ENCODE measurements at regions not wholly inside any gene's neighbourhood (a gene's known extent, or its start where the extent isn't known, plus 50 kb on each side); places are given as distances from the start of the nearest gene placed in this dataset.

DNA sequence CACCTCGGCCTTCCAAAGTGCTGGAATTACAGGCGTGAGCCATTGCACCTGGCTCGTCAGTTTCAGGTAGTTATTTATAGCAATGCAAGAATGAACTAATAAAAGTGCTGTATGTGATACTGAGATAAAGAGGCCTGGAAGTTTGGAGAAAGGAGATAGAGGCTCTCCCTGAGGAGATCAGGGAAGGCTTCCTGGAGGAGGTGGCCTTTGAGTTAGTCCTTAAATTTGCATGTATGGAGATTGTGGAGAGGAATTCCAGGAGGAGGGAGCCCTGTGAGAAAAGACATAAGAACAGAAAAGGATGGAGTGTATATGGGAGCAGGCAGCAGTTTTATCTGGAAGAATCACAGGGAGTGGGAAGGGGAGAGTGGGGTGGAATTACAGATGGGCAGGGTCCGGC lies 276.6 kb upstream of the EEF2KMT start:
- intact Hi-C loops (cut with micrococcal nuclease) (no loop called here), dilution Hi-C loops (cut with HindIII; ENCODE audit: low sequenced_read_pairs, unreplicated experiment) (no loop called here), in situ Hi-C loops (cut with MboI; ENCODE audit: low sequenced_read_pairs) (no loop called here)
- Histone ChIP-seq H2BK15ac (ENCODE audit: low read depth, low read length) (no peak overlapping the region), H3K9ac (ENCODE audit: low read depth, low read length) (no peak overlapping the region), H3K23ac (ENCODE audit: low read depth, low read length) (no peak overlapping the region), H2AK9ac (replicated peaks; ENCODE audit: low read depth, low read length, poor library complexity) (no peak overlapping the region), H2BK120ac (ENCODE audit: low read depth, low read length) (no peak overlapping the region), H3K4me2 (ENCODE audit: low read depth, low read length) (no peak overlapping the region), H3K27ac (ENCODE audit: insufficient read depth, low read length) (no peak overlapping the region), H3K27me3 (ENCODE audit: control insufficient read depth, insufficient read depth, low read length) (no peaks in the 10 kb centered on the region), H3K14ac (replicated peaks; ENCODE audit: low read depth, low read length) (no peak overlapping the region), H3K4me1 (ENCODE audit: control insufficient read depth, insufficient read depth, low read length) (no peaks in the 10 kb centered on the region), H3K56ac (ENCODE audit: extremely low read depth, insufficient read depth, low read length) (no peak overlapping the region), H3K36me3 (ENCODE audit: control insufficient read depth, insufficient read depth, low read length) (no peaks in the 10 kb centered on the region), H3K9me3 (ENCODE audit: control insufficient read depth, insufficient read depth, low read length) (peaks cover 28% of the 10 kb centered on the region), H2AK5ac (ENCODE audit: low read depth, low read length) (no peak overlapping the region), H2BK20ac (ENCODE audit: low read depth, low read length) (no peak overlapping the region), H3K79me1 (ENCODE audit: low read depth in 1 of 2, low read length in 2 of 2) (no peaks in the 10 kb centered on the region), H3K18ac (ENCODE audit: low read depth, low read length) (no peak overlapping the region), H4K8ac (ENCODE audit: low read depth in 2 of 2, low read length in 2 of 2) (no peak overlapping the region), H4K91ac (ENCODE audit: insufficient read depth, low read depth, low read length) (no peak overlapping the region), H3K4ac (ENCODE audit: low read depth, low read length) (no peak overlapping the region), H3K4me3 (ENCODE audit: insufficient read depth, low read depth, low read length) (no peak overlapping the region), H3K9me1 (ENCODE audit: insufficient read depth, low read length) (no peaks in the 10 kb centered on the region), H2AFZ (replicated peaks; ENCODE audit: low read length, poor library complexity) (no peak overlapping the region), H4K5ac (ENCODE audit: low read depth, low read length) (no peak overlapping the region), H4K20me1 (ENCODE audit: insufficient read depth, low read length) (no peaks in the 10 kb centered on the region), H2BK5ac (ENCODE audit: low read depth, low read length, poor library complexity, severe bottlenecking) (no peak overlapping the region)
- DNase-seq = no peak
- WGBS, 2 experiments (ENCODE audit: extremely low coverage in 2 of 2, insufficient read length in 1 of 2) = 52% methylated on average over 3 of the region's 4 CpGs; no CpG with 5 or more reads in 1 of the 2 experiments
- ATAC-seq (ENCODE audit: low read depth) = no peak
- CTCF ChIA-PET = no interaction called here
- BruUV-seq (replicated peaks) = no TSS peak
- POLR2A ChIA-PET (ENCODE audit: unreplicated experiment) = no interaction called here
- no peak for TF ChIP-seq CTCF (conservative IDR thresholded peaks at IDR 0.05; ENCODE audit: low read depth, low read length)
